ENCODE measurements at regions not wholly inside any gene's neighbourhood (a gene's known extent, or its start where the extent isn't known, plus 50 kb on each side); places are given as distances from the start of the nearest gene placed in this dataset.
"Not testable (repeated sequence)": the region's sequence is repeated elsewhere in the genome, so short reads cannot be mapped to it uniquely, and the experiment has no call there.

GRCh38 chr4:144845411-144845810, 199.5 kb downstream of the HHIP start:
- WGBS, 2 experiments (ENCODE audit: insufficient coverage in 2 of 2): 88 to 92% methylated on average over 1 to 8 of the region's 8 CpGs
- no peaks in the 10 kb centered on the region for H3K4me1 ChIP-seq (ENCODE audit: control insufficient read depth, insufficient read depth, low read length, poor library complexity, severe bottlenecking)
- no peaks in the 10 kb centered on the region for H3K36me3 ChIP-seq (ENCODE audit: control insufficient read depth, insufficient read depth, low read length)
- H3K9me3 ChIP-seq (ENCODE audit: control insufficient read depth, low read length): no peaks in the 10 kb centered on the region
- no peak overlapping the region for H3K4me3 ChIP-seq (ENCODE audit: extremely low read depth, insufficient read depth, low read length, poor library complexity, severe bottlenecking)
- no peak overlapping the region for H3K27ac ChIP-seq (ENCODE audit: low read depth, low read length, severe bottlenecking)

- 100% methylated on average over 1 of the region's 3 CpGs; no CpG with 5 or more reads in 1 of the 2 experiments for WGBS, 2 experiments (ENCODE audit: insufficient coverage in 2 of 2)
- Histone ChIP-seq H3K27ac (ENCODE audit: low read depth, low read length, severe bottlenecking) (no peak overlapping the region), H3K9me3 (ENCODE audit: control insufficient read depth, low read length) (no peaks in the 10 kb centered on the region), H3K4me3 (ENCODE audit: extremely low read depth, insufficient read depth, low read length, poor library complexity, severe bottlenecking) (no peak overlapping the region), H3K4me1 (ENCODE audit: control insufficient read depth, insufficient read depth, low read length, poor library complexity, severe bottlenecking) (no peaks in the 10 kb centered on the region), H3K36me3 (ENCODE audit: control insufficient read depth, insufficient read depth, low read length) (no peaks in the 10 kb centered on the region)
These were observed 206.0 kb downstream of the HHIP start for GRCh38 chr4:144851948-144852347.

- 96 to 98% methylated on average over 9 of the region's 11 CpGs for WGBS, 2 experiments (ENCODE audit: insufficient coverage in 2 of 2)
- H3K9me3 ChIP-seq (ENCODE audit: control insufficient read depth, low read length): no peaks in the 10 kb centered on the region
These were observed 215.5 kb downstream of the HHIP start for GRCh38 chr4:144861471-144861870.

DNA sequence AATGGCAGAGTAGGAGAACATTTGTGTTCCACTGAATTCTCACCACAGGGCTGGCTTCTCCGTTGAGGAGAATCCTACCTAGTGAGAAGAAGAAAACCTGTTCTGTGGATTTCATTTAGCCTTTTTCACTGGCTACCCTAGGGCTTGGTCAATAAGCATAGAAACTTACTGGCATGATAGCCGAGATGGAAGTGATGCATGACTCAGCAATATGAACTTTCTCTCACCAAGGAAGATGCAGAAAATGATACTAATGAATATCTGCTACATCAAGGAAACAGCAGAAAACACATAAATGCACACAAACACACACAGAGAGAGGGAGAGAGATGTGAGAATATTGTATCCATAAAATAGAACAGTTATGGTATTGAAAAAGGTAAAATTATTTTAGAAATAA, 216.3 kb downstream of the HHIP start:
- no peak overlapping the region for H3K4me3 ChIP-seq (ENCODE audit: extremely low read depth, insufficient read depth, low read length, poor library complexity, severe bottlenecking)
- H3K27ac ChIP-seq (ENCODE audit: low read depth, low read length, severe bottlenecking): no peak overlapping the region
- 86% methylated on average over 1 of the region's 2 CpGs; no CpG with 5 or more reads in 1 of the 2 experiments for WGBS, 2 experiments (ENCODE audit: insufficient coverage in 2 of 2)
- no peaks in the 10 kb centered on the region for H3K9me3 ChIP-seq (ENCODE audit: control insufficient read depth, low read length)
- no peaks in the 10 kb centered on the region for H3K36me3 ChIP-seq (ENCODE audit: control insufficient read depth, insufficient read depth, low read length)
- no peaks in the 10 kb centered on the region for H3K4me1 ChIP-seq (ENCODE audit: control insufficient read depth, insufficient read depth, low read length, poor library complexity, severe bottlenecking)

More at GRCh38 chr4:144861471-144861870, 215.5 kb downstream of the HHIP start:
- Histone ChIP-seq H3K4me1 (ENCODE audit: control insufficient read depth, insufficient read depth, low read length, poor library complexity, severe bottlenecking) (no peaks in the 10 kb centered on the region), H3K4me3 (ENCODE audit: extremely low read depth, insufficient read depth, low read length, poor library complexity, severe bottlenecking) (no peak overlapping the region), H3K36me3 (ENCODE audit: control insufficient read depth, insufficient read depth, low read length) (no peaks in the 10 kb centered on the region), H3K27ac (ENCODE audit: low read depth, low read length, severe bottlenecking) (no peak overlapping the region)

DNA sequence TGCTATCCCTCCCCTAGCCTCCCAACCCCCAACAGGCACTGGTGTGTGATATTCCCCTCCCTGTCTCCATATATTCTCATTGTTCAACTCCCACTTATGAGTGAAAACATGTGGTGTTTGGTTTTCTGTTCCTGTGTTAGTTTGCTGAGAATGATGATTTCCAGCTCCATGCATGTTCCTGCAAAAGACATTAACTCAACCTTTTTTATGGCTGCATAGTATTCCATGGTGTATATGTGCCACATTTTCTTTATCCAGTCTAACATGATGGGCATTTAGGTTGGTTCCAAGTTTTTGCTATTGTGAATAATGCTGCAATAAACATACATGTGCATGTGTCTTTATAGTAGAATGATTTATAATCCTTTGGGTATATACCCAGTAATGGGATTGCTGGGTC, 218.9 kb downstream of the HHIP start:
- H3K9me3 ChIP-seq (ENCODE audit: control insufficient read depth, low read length): not testable (repeated sequence)

DNA sequence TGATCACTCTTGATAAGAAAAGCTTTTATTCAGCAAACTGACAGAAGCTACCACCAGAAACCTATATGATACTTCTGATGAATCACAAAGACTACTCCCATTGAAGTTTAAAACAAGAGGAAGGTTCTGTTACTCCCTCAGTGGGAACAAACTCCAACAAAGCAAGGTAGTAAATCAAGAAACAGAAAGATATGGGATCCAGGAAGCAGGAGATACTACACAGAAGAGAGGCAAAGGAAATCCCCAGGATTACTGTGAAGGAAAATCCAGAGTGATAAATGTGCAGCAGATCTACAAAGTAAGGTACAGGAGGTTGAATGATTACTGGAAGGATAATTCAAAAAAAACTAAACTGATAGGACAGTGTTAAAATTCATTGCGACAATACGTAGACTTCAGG, 222.4 kb downstream of the HHIP start:
- Histone ChIP-seq H3K4me1 (ENCODE audit: control insufficient read depth, insufficient read depth, low read length, poor library complexity, severe bottlenecking) (no peaks in the 10 kb centered on the region), H3K9me3 (ENCODE audit: control insufficient read depth, low read length) (no peaks in the 10 kb centered on the region), H3K27ac (ENCODE audit: low read depth, low read length, severe bottlenecking) (no peak overlapping the region)

More for the DNA sequence above, 218.9 kb downstream of the HHIP start:
- not testable (repeated sequence) for H3K4me1 ChIP-seq (ENCODE audit: control insufficient read depth, insufficient read depth, low read length, poor library complexity, severe bottlenecking); H3K4me3 ChIP-seq (ENCODE audit: extremely low read depth, insufficient read depth, low read length, poor library complexity, severe bottlenecking); H3K36me3 ChIP-seq (ENCODE audit: control insufficient read depth, insufficient read depth, low read length); H3K27ac ChIP-seq (ENCODE audit: low read depth, low read length, severe bottlenecking)

DNA sequence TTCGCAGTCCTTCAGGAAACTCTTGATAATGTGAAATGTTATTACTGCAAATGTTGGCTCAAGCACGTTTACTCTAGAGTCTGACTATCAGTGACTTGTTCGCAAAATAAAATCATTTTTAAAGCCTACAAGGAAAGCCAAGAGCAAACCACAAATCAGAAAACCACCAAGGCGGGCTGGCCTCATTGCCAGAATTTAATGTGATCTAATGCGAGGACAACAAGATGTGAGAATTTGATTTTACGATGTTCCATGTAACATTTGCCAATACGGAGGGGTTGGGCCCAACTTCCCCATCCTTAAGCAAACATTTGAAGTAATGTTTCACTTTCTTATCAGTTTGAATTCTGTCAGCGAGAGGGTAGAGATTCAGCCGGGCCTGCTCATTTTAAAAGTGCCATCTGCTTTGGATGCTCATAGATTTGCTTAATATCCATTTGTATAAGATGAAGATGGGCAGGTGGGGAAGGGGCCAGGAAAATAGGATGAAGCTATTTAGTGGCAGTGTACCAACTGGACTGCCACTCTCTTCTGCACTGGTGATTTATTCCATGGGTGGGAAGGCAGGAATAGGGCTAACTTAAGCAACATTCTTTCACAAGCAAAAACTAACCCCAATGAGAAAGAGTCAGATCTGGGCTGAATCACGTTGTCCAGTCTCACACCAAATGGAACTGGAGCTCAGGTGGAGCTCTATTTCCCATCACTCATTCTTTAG, 225.3 kb downstream of the ANAPC10 start:
- H3K27ac ChIP-seq (ENCODE audit: low read depth, low read length, severe bottlenecking): no peak overlapping the region

More for the DNA sequence above, 222.4 kb downstream of the HHIP start:
- WGBS, 2 experiments (ENCODE audit: insufficient coverage in 2 of 2): 80% methylated on average over 1 of the region's 2 CpGs; no CpG with 5 or more reads in 1 of the 2 experiments
- H3K4me3 ChIP-seq (ENCODE audit: extremely low read depth, insufficient read depth, low read length, poor library complexity, severe bottlenecking): no peak overlapping the region
- no peaks in the 10 kb centered on the region for H3K36me3 ChIP-seq (ENCODE audit: control insufficient read depth, insufficient read depth, low read length)

GRCh38 chr4:144873226-144873990, 224.6 kb downstream of the ANAPC10 start:
- Histone ChIP-seq H3K9me3 (ENCODE audit: control insufficient read depth, low read length) (no peaks in the 10 kb centered on the region), H3K27ac (ENCODE audit: low read depth, low read length, severe bottlenecking) (no peak overlapping the region), H3K36me3 (ENCODE audit: control insufficient read depth, insufficient read depth, low read length) (no peaks in the 10 kb centered on the region), H3K4me3 (ENCODE audit: extremely low read depth, insufficient read depth, low read length, poor library complexity, severe bottlenecking) (no peak overlapping the region), H3K4me1 (ENCODE audit: control insufficient read depth, insufficient read depth, low read length, poor library complexity, severe bottlenecking) (no peaks in the 10 kb centered on the region)
- WGBS, 2 experiments (ENCODE audit: insufficient coverage in 2 of 2): 100% methylated on average over 1 to 2 of the region's 3 CpGs

More for the DNA sequence above, 225.3 kb downstream of the ANAPC10 start:
- Histone ChIP-seq H3K4me3 (ENCODE audit: extremely low read depth, insufficient read depth, low read length, poor library complexity, severe bottlenecking) (no peak overlapping the region), H3K4me1 (ENCODE audit: control insufficient read depth, insufficient read depth, low read length, poor library complexity, severe bottlenecking) (no peaks in the 10 kb centered on the region), H3K36me3 (ENCODE audit: control insufficient read depth, insufficient read depth, low read length) (no peaks in the 10 kb centered on the region), H3K9me3 (ENCODE audit: control insufficient read depth, low read length) (no peaks in the 10 kb centered on the region)
- 80 to 94% methylated on average over 3 of the region's 10 CpGs for WGBS, 2 experiments (ENCODE audit: insufficient coverage in 2 of 2)

GRCh38 chr4:144894573-144894972, 203.4 kb downstream of the ANAPC10 start:
- H3K9me3 ChIP-seq (ENCODE audit: control insufficient read depth, low read length): no peaks in the 10 kb centered on the region
- no peak overlapping the region for H3K27ac ChIP-seq (ENCODE audit: low read depth, low read length, severe bottlenecking)
- WGBS, 2 experiments (ENCODE audit: insufficient coverage in 2 of 2): 83 to 94% methylated on average over 1 to 2 of the region's 3 CpGs
- H3K4me1 ChIP-seq (ENCODE audit: control insufficient read depth, insufficient read depth, low read length, poor library complexity, severe bottlenecking): no peaks in the 10 kb centered on the region
- no peaks in the 10 kb centered on the region for H3K36me3 ChIP-seq (ENCODE audit: control insufficient read depth, insufficient read depth, low read length)
- H3K4me3 ChIP-seq (ENCODE audit: extremely low read depth, insufficient read depth, low read length, poor library complexity, severe bottlenecking): no peak overlapping the region

- 93 to 100% methylated on average over 1 to 2 of the region's 3 CpGs for WGBS, 2 experiments (ENCODE audit: insufficient coverage in 2 of 2)
- Histone ChIP-seq H3K9me3 (ENCODE audit: control insufficient read depth, low read length) (no peaks in the 10 kb centered on the region), H3K4me3 (ENCODE audit: extremely low read depth, insufficient read depth, low read length, poor library complexity, severe bottlenecking) (no peak overlapping the region), H3K4me1 (ENCODE audit: control insufficient read depth, insufficient read depth, low read length, poor library complexity, severe bottlenecking) (peaks cover 9% of the 10 kb centered on the region), H3K27ac (ENCODE audit: low read depth, low read length, severe bottlenecking) (no peak overlapping the region), H3K36me3 (ENCODE audit: control insufficient read depth, insufficient read depth, low read length) (no peaks in the 10 kb centered on the region)
These were observed 198.6 kb downstream of the ANAPC10 start for GRCh38 chr4:144899393-144899792.

GRCh38 chr4:144901141-144901540, 196.9 kb downstream of the ANAPC10 start:
- WGBS, 2 experiments (ENCODE audit: insufficient coverage in 2 of 2): no CpG with 5 or more reads among the region's 2 CpGs
- Histone ChIP-seq H3K27ac (ENCODE audit: low read depth, low read length, severe bottlenecking) (no peak overlapping the region), H3K4me1 (ENCODE audit: control insufficient read depth, insufficient read depth, low read length, poor library complexity, severe bottlenecking) (peaks cover 21% of the 10 kb centered on the region), H3K36me3 (ENCODE audit: control insufficient read depth, insufficient read depth, low read length) (no peaks in the 10 kb centered on the region), H3K9me3 (ENCODE audit: control insufficient read depth, low read length) (no peaks in the 10 kb centered on the region), H3K4me3 (ENCODE audit: extremely low read depth, insufficient read depth, low read length, poor library complexity, severe bottlenecking) (no peak overlapping the region)

All from mesodermal cell (in vitro differentiated cells).